ENCODE measurements at regions not wholly inside any gene's neighbourhood (a gene's known extent, or its start where the extent isn't known, plus 50 kb on each side); places are given as distances from the start of the nearest gene placed in this dataset.

DNA sequence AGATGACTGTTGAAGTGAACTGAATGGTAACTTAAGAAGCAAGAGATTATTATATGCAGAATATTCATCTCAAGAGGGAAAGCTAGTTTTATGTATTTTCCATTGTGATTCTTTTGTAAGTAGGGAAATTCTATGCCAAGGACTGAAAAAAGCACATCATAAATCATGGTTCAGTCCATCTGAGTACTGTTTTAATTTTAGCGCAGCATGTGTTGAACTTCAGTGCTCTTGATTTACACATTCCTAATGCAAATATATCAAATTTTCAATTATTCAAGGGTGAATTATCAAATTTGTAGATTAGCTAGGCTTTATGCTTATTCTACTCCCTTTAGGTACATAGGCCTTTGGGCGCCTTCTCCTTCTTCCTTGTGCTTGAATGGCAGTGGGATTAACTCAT, 50.3 kb upstream of the TCF12 start:
- Histone ChIP-seq H3K36me3 (ENCODE audit: insufficient read depth) (no peaks in the 10 kb centered on the region), H3K4me1 (ENCODE audit: insufficient read depth) (no peaks in the 10 kb centered on the region), H3K27ac (ENCODE audit: low read depth) (no peak overlapping the region), H3K4me3 (ENCODE audit: low read depth, low read length) (no peak overlapping the region)
- WGBS: 81% methylated on average over 2 of the region's 2 CpGs
- DNase-seq (ENCODE audit: extremely low spot score): no peak

DNA sequence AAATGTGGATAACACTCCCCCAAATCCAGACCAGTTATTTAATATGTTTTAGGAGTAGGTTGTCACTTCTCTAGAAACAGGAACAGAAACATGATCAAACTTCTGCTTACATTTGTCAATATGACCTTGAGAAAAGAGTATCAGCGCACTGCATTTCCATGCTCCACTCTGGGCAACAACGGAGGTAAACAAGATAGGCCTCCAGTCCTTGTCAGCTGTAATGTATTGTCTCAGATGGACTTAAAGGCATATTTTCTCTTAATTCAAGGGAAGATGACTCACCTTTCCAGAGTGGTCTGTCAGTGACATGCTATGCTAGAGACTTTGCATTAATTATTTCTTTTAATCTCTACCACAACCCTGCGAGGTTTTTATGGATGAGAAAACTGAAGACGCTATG, 51.6 kb upstream of the TCF12 start:
- Histone ChIP-seq H3K4me1 (ENCODE audit: insufficient read depth) (no peaks in the 10 kb centered on the region), H3K4me3 (ENCODE audit: low read depth, low read length) (no peak overlapping the region), H3K36me3 (ENCODE audit: insufficient read depth) (no peaks in the 10 kb centered on the region), H3K27ac (ENCODE audit: low read depth) (no peak overlapping the region)
- 90% methylated on average over 4 of the region's 4 CpGs for WGBS
- DNase-seq (ENCODE audit: extremely low spot score): no peak

DNA sequence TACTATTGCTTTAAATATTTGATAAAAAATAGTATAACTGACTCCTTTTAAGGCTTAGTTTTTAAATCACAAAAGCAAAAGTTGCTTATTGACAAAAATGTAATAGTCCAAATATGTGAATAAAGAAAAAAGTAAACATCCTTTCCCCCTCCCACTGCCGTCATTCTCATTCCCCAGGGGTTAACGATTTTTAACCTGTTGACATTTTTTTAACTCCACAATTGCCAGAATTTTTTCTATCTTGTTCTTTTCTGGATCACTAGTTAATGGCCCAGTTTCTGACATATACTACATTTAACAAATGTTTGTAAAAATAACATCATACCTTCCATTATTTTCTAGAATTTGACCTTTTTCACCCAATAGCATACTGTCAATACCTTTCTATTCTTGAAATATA, 60.6 kb upstream of the TCF12 start:
- 35% methylated on average over 2 of the region's 2 CpGs for WGBS
- H3K36me3 ChIP-seq (ENCODE audit: insufficient read depth): peaks cover 2% of the 10 kb centered on the region
- H3K4me1 ChIP-seq (ENCODE audit: insufficient read depth): no peaks in the 10 kb centered on the region
- DNase-seq (ENCODE audit: extremely low spot score): no peak
- H3K4me3 ChIP-seq (ENCODE audit: low read depth, low read length): no peak overlapping the region
- no peak overlapping the region for H3K27ac ChIP-seq (ENCODE audit: low read depth)

DNA sequence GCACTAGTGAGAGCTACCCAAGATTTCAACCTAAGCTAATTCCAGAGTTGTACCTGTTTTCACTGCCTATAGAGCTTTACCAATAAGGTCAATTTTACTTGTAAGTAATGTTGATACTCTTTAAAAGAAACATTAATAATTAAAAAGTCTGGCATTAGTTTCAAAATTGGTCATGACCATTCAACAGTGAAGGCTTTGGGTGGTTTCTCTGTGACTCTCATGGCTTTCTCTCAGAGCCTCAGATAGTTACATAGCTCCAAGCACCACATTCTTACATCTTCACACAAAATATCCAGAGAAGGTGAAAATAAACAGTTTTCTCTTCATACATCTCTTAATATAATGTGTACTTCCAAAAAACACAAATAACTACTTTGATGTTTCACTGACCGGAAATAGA, 61.5 kb upstream of the TCF12 start:
- Histone ChIP-seq H3K4me1 (ENCODE audit: insufficient read depth) (no peaks in the 10 kb centered on the region), H3K4me3 (ENCODE audit: low read depth, low read length) (no peak overlapping the region), H3K36me3 (ENCODE audit: insufficient read depth) (peaks cover 2% of the 10 kb centered on the region), H3K27ac (ENCODE audit: low read depth) (no peak overlapping the region)
- 91% methylated on average over 1 of the region's 1 CpG for WGBS
- DNase-seq (ENCODE audit: extremely low spot score): no peak

DNA sequence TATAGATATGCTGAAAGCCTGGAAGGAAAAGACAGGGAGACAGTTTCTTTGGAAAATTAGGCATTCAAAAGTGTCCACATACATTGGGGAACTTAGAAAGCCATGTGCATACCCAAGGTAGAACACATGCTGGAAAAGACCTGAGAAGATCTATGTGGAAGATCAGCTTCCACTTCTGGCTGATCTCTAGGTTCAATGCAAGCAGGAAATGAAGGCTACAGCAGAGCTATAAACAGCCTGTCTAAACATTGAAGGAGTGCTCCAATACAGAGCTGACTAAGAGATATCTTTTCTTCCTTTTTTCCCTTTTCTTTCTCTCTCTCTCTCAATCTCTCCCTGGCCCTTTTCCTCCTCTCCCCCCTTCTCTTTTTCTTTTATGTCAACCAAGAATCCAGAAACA, 73.6 kb upstream of the TCF12 start:
- no peak for DNase-seq (ENCODE audit: extremely low spot score)
- Histone ChIP-seq H3K36me3 (ENCODE audit: insufficient read depth) (no peaks in the 10 kb centered on the region), H3K4me1 (ENCODE audit: insufficient read depth) (no peaks in the 10 kb centered on the region), H3K27ac (ENCODE audit: low read depth) (no peak overlapping the region), H3K4me3 (ENCODE audit: low read depth, low read length) (no peak overlapping the region)

DNA sequence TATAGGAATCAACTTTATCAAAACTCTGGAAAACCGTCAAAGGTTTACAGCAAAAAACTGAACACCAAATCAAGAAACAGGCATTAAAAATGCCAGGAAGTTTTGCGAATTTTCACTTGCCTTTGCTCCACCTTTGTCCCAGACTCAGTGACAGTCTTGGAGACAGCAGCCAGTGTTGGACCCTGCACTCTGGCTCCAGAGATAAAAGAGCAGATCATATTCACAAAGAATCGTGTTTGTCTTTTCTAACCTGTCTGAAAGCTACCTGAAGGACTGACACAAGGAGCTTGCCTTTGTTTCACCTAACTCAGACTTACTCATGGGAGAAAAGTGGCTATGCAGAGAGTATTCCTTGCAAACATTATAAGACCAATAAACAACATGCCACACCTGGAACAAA, 74.0 kb upstream of the TCF12 start:
- 84% methylated on average over 3 of the region's 3 CpGs for WGBS
- no peak for DNase-seq (ENCODE audit: extremely low spot score)
- Histone ChIP-seq H3K4me1 (ENCODE audit: insufficient read depth) (no peaks in the 10 kb centered on the region), H3K36me3 (ENCODE audit: insufficient read depth) (no peaks in the 10 kb centered on the region), H3K4me3 (ENCODE audit: low read depth, low read length) (no peak overlapping the region), H3K27ac (ENCODE audit: low read depth) (no peak overlapping the region)

DNA sequence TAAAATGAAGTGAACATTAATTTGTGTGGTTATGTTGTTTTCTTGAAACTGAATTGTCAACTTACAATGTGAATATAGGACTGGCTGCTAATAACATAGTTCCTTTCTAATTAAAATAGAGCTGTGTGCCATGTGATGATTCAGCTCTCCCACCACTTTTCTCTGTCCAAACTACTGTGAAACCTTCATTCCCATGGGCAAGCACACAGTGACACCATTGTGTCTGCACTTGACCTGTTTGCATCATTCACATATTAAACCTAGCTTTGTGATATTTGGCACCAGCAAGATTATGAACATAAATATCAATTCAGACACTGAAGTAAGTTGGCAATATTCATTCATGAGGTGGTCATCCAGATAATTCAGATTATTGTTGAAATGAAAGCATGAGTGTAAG, 78.8 kb upstream of the TCF12 start:
- peaks cover 1% of the 10 kb centered on the region for H3K36me3 ChIP-seq (ENCODE audit: insufficient read depth)
- no peak overlapping the region for H3K4me3 ChIP-seq (ENCODE audit: low read depth, low read length)
- peaks cover 2% of the 10 kb centered on the region for H3K4me1 ChIP-seq (ENCODE audit: insufficient read depth)
- no peak overlapping the region for H3K27ac ChIP-seq (ENCODE audit: low read depth)
- no peak for DNase-seq (ENCODE audit: extremely low spot score)

DNA sequence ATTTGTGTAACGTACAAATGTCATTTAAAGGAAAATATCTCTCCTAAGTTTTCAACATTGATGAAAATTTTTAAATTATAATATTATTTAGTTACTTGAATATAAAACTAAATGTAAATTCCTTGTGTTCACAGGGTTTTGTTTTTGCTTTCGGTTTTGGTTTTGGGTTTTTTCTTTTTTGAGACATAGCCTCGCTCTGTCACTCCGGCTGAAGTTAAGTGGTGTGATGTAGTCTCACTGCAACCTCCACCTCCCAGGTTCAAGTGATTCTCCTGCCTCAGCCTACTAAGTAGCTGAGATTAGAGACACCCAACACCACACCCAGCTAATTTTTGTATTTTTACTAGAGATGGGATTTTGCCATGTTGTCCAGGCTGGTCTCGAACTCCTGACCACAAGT, 79.3 kb upstream of the TCF12 start:
- Histone ChIP-seq H3K4me3 (ENCODE audit: low read depth, low read length) (no peak overlapping the region), H3K36me3 (ENCODE audit: insufficient read depth) (peaks cover 1% of the 10 kb centered on the region), H3K27ac (ENCODE audit: low read depth) (no peak overlapping the region), H3K4me1 (ENCODE audit: insufficient read depth) (peaks cover 2% of the 10 kb centered on the region)
- 76% methylated on average over 5 of the region's 5 CpGs for WGBS
- DNase-seq (ENCODE audit: extremely low spot score): no peak

DNA sequence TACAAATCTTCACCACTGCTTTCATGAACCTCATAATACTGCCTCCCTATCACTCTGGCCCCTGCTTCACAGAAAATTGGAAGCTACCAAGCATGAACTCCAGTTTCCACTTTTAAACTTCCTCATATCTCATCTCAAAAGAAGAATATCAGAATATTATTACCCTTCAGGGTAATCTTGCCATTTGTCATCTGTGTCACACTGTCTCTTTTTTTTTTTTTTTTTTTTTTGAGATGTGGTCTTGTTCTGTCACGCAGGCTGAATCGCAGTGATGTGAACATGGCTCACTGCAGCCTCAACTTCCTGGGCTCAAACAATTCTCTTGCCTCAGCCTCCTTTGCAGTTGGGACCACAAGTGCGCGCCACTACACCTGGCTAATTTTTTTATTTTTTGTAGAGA, 80.4 kb upstream of the TCF12 start:
- WGBS: over 99% methylated on average over 4 of the region's 4 CpGs
- peaks cover 2% of the 10 kb centered on the region for H3K4me1 ChIP-seq (ENCODE audit: insufficient read depth)
- H3K4me3 ChIP-seq (ENCODE audit: low read depth, low read length): no peak overlapping the region
- H3K27ac ChIP-seq (ENCODE audit: low read depth): no peak overlapping the region
- DNase-seq (ENCODE audit: extremely low spot score): no peak
- H3K36me3 ChIP-seq (ENCODE audit: insufficient read depth): peaks cover 1% of the 10 kb centered on the region

DNA sequence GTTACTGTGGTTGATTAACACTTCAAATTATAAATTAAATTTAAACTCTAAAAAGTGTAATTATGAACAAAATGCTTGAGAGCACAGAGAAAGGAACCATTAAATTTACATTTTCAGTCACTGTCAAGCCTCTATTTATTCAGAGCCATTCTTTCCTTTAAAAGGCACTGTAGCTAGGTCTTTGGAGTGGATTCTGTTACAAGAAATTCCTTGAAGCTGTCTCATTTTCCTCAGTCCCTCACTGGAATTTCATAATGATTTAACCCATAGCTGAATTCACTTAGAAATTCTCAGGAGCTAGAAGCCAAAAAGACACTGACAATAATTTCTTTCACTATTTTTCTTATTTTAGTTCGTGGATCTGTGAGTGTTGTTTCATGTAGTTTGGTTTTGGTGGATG, 81.2 kb upstream of the TCF12 start:
- DNase-seq (ENCODE audit: extremely low spot score): no peak
- Histone ChIP-seq H3K4me3 (ENCODE audit: low read depth, low read length) (no peak overlapping the region), H3K36me3 (ENCODE audit: insufficient read depth) (peaks cover 1% of the 10 kb centered on the region), H3K27ac (ENCODE audit: low read depth) (no peak overlapping the region), H3K4me1 (ENCODE audit: insufficient read depth) (peaks cover 2% of the 10 kb centered on the region)
- WGBS: 85% methylated on average over 1 of the region's 1 CpG

DNA sequence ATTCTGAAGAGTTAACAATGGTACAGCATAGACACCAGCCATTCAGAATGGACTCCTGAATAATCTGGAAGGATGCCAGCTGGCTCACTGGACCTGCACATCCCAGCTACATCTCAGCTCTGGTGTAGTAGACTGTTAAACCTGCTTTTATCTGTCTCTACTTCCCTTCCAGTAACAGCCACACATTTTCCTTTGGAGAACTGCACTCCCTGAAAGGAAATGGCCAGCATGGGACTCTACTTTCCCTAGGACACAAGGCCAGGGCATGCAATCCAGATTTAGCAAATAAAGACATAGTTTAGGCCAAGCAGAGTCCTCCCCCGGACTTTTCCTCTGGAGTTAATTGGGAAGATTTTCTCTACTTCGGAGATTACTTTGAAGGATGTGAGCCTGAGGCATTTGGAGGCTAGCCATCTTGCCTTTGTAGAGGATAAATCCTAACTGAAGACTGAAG, 82.7 kb upstream of the TCF12 start:
- Histone ChIP-seq H3K36me3 (ENCODE audit: insufficient read depth) (peaks cover 1% of the 10 kb centered on the region), H3K4me3 (ENCODE audit: low read depth, low read length) (no peak overlapping the region), H3K27ac (ENCODE audit: low read depth) (no peak overlapping the region), H3K4me1 (ENCODE audit: insufficient read depth) (peaks cover 2% of the 10 kb centered on the region)
- no peak for DNase-seq (ENCODE audit: extremely low spot score)
- 28% methylated on average over 2 of the region's 2 CpGs for WGBS

DNA sequence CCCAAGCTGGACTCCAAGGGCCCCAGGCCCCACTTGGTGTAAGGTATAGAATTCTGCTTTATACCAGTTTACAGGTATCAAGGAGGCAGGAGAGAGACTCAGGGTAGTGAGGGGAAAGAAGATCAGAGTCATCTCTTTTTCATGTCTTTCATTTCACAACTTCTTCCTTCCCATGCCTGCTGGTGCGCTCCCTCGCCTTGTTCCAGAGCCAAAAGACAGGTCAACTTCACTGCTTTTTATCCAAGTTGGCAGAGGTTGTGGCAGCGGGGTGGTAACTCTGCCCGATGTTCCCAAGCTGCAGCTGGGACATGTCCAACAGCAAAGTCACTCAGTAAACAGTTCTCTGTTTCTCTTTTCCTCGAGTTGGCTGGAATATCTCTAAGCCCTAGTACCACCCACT, 86.3 kb upstream of the TCF12 start:
- H3K27ac ChIP-seq (ENCODE audit: low read depth): no peak overlapping the region
- H3K36me3 ChIP-seq (ENCODE audit: insufficient read depth): peaks cover 1% of the 10 kb centered on the region
- 21% methylated on average over 5 of the region's 5 CpGs for WGBS
- no peak overlapping the region for H3K4me3 ChIP-seq (ENCODE audit: low read depth, low read length)
- DNase-seq (ENCODE audit: extremely low spot score): no peak
- H3K4me1 ChIP-seq (ENCODE audit: insufficient read depth): peaks cover 2% of the 10 kb centered on the region

DNA sequence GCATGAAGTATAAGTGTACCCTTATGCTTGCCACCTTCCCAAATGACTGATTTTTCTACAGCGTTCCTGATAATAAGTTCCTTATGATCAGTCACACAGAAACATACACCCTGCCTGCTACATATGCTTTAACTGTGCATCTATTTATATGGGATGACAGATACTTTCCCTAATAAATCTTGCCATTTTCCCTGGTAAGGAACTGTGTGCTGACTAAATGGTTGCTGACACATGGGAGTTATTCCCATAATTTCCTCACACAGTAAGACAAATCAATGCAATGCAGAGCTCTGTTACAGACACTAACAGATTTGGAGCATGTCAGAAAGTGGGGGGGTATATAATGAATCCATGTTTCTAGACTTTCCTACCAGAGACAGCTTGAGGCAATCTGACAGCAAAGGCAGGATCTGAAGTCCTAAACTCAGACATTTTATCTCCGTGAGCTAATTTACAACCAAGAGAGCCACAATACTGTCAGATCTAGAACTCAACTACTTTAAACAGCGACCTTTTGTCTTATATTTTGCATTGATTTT, 86.9 kb upstream of the TCF12 start:
- peaks cover 2% of the 10 kb centered on the region for H3K4me1 ChIP-seq (ENCODE audit: insufficient read depth)
- peaks cover 1% of the 10 kb centered on the region for H3K36me3 ChIP-seq (ENCODE audit: insufficient read depth)
- WGBS: 74% methylated on average over 3 of the region's 3 CpGs
- DNase-seq (ENCODE audit: extremely low spot score): no peak
- H3K27ac ChIP-seq (ENCODE audit: low read depth): no peak overlapping the region
- H3K4me3 ChIP-seq (ENCODE audit: low read depth, low read length): no peak overlapping the region

DNA sequence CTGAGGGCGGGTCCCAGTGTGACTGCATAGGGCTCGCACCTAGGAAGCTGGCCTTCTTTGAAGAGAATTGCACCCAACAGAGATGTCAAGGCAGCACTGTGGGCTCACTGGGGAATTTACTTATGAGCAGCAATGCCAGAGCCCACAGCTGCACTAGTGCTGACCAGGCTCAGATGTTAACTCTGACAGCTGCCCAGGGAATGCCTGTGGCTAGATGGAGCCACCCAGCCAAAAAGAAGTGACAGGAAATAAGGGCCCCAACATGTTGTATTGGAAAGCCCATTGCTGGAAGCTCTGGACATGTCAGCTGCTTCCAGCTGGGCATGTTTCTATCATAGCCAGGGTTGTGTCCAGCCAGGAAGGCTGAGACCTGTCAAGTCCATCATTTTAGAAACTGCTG, 90.9 kb upstream of the ZNF280D start:
- no peaks in the 10 kb centered on the region for H3K4me1 ChIP-seq (ENCODE audit: insufficient read depth)
- H3K4me3 ChIP-seq (ENCODE audit: low read depth, low read length): no peak overlapping the region
- DNase-seq (ENCODE audit: extremely low spot score): no peak
- H3K36me3 ChIP-seq (ENCODE audit: insufficient read depth): no peaks in the 10 kb centered on the region
- 96% methylated on average over 2 of the region's 2 CpGs for WGBS
- H3K27ac ChIP-seq (ENCODE audit: low read depth): no peak overlapping the region

DNA sequence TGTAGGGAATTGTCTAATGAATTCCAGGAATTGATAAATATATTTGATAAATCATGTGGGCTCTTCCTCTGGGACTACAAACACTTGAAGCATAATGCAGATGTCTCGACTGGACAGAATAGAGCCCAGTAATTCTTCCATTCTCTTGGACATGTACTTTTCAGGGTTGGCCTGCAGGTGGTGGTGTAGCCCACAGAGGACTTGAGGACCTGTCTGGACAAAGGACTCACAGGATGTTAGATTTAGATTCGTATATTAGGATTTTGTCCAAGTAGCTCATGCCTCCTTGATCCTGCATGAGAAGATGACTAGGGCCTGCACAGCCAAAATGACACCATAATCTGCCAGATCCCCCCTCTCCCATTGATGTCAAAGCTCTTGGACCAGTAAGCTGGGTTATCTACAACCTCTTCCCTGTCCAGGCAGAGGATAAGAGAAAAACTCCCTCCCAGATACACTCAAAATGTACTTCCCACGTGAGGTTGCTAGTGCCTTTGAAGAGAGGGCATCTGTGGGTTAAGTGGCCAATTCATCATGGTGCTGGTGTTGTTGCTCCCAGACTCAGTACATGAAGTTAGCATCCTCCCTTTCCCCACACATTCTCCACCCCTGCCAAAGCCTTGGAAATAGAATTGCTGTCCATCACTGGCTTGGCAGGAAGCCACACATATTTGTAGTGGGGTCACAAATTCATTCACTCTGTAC, 88.6 kb upstream of the ZNF280D start:
- Histone ChIP-seq H3K4me1 (ENCODE audit: insufficient read depth) (no peaks in the 10 kb centered on the region), H3K4me3 (ENCODE audit: low read depth, low read length) (no peak overlapping the region), H3K27ac (ENCODE audit: low read depth) (no peak overlapping the region), H3K36me3 (ENCODE audit: insufficient read depth) (no peaks in the 10 kb centered on the region)
- no peak for DNase-seq (ENCODE audit: extremely low spot score)
- WGBS: 59% methylated on average over 3 of the region's 3 CpGs

Data from urinary bladder (tissue), 3 donors.